Ovary (tissue), 3 donors: ENCODE measurements at regions not wholly inside any gene's neighbourhood (a gene's known extent, or its start where the extent isn't known, plus 50 kb on each side); places are given as distances from the start of the nearest gene placed in this dataset.

ENCODE experiments used
- CTCF ChIP-seq, 3 donors: fragments of 450-650 bp in 2 of 3; fragments of 200-600 bp in 1 of 3; IDR thresholded peaks; one replicate each; pipeline versions ENCODE4 v1.5.1 to v1.8.0; 2016 to 2022; ENCODE audit warnings: antibody characterized with exemption in 3 of 3, mild to moderate bottlenecking in 1 of 3
- EP300 ChIP-seq: sonication (generic); formaldehyde crosslinking; IDR thresholded peaks from one replicate; pipeline ENCODE4 v1.6.1; 2017; ENCODE audit warnings: antibody characterized with exemption
- donor health status: DM: no; HTN: no; CAD: no.

GRCh38 chr1:38758820-38759219, 100.8 kb downstream of the RRAGC start:
- TF ChIP-seq CTCF (IDR thresholded peaks at IDR 0.05) (no peak), EP300 (no peak)
